Stimulated activated CD8-positive, alpha-beta memory T cell treated with anti-CD3 and anti-CD28 coated beads, Interleukin-12 subunit alpha, Interleukin-12 subunit beta, amount 100 ng/mL, for 4 hours (primary cell): ENCODE measurements at regions not wholly inside any gene's neighbourhood (a gene's known extent, or its start where the extent isn't known, plus 50 kb on each side); places are given as distances from the start of the nearest gene placed in this dataset.

Experiments used
- DNase-seq: peaks from one replicate; pipeline ENCODE4 v3.0.0-alpha.2; 2020; ENCODE audit warnings: low read depth

DNA sequence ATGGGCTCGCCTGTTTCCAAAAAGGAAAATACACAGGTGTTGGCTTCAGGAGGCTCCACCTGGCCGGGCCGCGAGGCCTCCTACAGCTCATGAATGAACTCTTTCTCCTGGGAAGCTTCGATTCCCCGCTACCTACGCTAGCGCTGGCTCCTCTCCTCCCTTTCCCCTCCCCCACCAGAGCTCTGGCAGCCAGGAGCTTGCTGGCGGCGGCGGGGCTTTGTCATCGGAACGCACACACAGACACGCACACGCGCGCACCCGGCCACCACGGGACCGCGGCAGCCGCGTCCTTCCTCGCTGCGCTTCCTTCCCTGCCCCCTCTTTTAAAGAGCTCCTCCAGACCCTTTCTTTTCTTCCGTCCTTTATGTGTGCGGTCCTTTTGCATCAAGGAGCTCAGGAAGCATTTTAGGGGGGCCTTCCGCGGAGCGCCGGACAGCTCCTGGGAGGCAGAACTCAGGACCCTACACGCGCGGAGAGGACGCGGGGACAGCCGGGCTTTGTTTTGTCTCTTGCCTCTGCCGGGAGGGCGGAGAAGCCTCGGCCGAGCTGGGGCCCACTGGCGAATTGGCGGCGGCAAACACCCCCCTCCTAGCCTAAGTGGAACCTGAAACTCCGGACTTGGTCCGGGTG, 70.2 kb upstream of the BCOR start:
- no peak for DNase-seq

DNA sequence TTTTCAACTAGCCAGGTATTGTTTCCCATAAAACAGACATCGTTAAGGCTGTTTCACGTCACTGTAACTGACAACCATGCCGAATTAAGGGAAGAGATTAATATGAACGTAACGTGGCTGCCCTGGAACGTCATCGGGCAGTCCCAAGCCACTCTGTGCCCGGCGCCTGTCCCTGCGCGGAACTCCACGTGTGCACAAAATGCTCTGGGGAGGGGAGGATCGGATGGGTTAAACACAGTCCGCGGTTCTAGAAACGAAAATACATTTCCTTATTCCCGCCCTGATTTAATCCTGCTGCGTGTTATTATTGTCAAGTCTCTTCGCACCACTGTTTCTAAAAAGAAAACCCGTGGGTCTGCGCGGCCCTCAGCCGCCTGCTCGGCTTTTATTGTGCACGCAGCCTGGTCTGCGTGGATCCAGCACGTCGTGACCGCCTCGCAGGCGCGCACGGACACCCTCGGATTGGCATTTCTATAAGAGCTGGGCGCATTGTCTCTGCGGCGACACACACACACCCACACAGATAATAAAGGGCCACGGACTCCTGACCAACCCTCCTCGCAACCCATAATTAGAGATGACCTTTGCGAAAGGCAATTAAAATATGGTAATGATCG, 69.6 kb upstream of the BCOR start:
- no peak for DNase-seq

DNA sequence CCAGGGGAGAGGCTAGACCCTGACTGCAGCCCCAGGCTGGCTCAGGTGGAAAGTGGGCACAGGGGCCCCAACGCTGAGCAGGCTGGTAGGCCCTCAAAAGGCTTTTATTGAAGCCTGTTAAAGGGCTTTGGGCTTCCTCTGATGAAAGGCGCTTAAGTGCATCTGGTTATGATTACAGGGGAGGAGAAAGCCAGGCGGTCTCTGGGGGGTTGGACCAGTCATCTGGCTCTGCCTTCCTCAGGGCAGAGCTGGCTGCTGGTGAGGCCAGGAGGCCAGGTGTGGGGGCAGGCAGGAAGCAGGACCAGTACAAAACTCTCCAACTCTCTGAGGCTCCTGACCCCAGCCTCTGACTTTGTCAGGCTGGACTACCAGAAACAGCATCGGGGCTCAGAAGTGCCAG, 68.8 kb upstream of the BCOR start:
- DNase-seq = no peak

DNA sequence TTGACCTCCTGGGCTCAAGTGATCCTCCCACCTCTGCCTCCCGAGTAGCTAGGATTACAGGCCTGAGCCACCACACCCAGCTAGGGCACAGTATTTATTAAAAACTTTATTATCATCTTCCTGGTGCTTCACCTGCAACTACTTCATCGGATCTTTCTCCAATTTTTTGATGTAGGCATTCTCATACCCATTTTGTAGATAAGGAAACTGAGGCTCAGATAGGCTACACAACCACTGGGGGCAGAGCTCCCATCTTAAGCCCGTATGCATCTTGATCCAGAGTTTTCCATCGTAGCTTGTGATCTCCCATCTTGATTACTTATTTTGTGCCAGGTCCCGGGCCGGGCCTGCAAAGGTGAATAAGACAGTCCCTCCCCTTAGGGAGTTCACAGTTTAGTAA, 68.1 kb upstream of the BCOR start:
- DNase-seq = no peak

DNA sequence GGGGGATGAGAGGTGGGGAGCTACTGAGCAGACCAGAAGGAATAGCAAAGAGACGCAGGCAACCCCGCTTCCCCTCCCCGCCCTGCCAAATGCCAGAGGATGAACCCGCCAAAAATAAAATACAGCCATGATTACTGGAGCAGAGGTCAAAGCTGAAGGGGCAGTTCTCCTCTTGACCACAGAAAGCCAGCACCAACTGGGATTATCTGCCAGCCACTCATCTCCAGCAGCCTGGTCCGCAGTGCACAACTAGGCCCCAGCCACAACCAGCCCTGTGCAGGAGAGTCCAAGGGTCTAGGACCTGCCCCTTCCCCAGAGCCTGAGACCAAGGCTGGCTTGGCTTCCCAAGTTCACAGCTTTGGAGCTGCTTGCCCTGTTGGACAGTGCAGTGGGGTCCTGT, 67.4 kb upstream of the BCOR start:
- no peak for DNase-seq

DNA sequence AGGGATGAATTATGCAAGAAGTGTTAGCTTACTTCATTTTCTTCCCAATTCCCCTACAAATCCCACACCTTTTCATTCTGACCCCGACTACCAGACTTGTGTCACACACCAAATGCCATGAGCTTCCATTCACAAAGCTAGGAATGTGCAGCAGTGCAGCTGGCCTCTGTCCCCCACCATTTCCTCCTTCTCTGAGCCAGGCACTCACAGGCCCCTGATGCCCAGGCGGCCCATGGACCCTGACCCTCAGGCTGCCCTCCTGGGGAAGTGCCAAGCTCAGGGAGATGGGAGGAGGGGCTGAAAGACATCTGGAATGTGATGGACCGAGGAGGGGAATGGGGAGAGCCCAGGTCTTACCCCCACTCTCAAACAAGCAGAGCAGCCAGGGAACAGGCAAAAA, 67.0 kb upstream of the BCOR start:
- no peak for DNase-seq

DNA sequence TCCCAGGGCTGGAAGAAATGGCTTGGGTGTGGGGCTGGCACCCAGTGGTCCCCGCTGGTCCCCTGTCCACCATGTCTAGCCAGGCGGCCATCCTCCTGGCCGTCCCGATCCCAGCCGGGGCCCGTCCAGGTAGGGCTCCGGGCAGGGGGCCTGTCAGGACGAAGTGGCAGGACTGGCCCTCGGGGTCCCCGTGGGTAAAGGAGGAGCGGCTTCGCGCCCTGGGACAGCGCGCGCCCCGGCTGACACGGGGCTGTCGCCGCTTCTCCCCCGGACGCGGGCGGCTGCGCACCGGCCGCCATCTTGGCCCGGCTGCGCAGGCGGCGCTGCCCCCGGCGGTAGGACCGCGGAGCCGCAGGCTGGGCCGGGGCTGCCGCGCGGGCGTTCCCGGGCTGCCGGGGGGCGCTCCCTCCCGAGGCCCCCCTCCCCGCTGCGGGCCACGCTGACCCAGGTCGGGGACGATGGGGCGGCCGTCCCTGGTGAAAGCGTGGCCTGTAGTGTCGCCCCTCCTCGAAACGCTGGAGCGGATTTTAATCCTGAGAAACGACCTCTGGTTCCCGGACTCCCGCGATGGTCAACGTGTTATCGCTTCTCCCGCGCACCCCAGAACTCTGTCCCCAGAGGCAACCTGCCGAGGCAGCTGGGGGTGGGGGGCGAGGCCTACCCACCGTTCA, 60.4 kb upstream of the BCOR start:
- DNase-seq = no peak

DNA sequence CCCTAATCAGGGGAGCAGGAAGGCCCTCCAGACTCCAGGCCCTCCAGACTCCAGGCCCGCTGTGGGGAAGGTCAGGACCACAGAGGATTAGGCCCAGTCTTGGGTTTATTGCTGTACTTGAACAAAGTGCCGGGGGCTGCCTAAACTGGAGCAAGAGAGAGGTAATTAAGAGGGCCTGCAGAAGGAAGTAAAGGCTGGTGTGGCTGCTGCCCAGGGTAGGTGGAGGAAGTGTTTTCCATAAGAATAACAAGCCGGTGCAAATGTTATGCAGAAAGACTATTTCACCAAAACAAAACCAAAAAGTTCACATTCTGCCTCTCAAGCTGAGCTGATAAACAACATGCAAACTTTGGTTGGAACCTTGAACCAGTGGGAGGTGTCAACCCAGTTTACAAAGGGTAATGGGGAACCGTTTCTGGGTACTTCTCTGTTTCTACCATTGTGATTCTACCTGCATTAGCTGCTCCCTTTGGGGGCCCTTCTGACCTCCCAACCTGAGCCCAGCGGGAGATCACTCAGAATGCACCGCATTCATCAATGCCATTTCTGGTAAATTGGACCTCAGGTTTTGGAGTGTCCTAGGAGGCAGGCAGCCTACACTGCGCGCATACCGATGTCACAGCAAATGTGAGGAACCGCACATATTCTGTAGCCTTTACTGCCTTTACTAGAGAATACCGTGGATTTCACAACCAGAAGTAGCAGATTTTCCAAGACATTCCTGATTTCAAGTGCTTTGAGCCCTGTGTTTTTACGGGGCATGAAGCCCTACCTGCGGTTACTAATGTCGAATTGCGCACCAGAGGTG, 59.7 kb upstream of the BCOR start:
- no peak for DNase-seq

DNA sequence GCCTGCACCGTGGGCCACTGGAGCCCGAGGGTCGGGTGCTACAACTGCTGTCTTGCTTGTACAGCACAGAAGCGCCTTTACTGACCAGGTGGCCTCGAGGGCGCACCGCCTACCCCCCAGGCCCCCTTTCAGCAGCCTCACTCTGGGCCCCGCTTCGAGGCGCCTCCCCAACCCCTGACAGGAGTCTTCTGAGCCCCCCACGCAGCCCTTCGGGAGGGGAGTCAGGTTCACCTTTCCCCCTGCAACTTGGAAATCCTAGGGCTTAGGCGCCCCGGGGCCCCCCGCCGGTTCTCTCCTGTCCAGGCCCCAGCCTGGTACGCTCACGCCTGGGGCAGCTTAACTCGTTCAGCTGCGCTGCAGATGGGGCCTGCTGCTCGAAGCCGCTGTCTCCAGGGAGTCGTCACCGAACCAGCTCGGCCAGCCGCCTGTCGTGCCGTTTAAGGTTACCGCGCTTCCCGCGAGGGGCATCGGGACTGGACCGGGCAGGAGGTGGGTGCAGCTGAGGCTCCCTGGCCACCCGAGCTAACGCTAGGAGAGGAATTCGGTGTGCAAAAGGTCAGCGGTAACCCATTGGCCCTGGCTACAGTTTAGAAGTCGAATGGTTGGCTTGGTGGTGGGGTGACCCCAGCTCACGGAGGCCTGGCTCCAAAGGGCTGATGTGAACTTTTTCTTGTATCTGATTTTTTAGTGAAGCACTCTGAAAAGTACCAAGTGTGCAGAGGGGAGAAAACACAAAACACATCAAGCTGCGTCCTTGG, 58.9 kb upstream of the BCOR start:
- DNase-seq = no peak

DNA sequence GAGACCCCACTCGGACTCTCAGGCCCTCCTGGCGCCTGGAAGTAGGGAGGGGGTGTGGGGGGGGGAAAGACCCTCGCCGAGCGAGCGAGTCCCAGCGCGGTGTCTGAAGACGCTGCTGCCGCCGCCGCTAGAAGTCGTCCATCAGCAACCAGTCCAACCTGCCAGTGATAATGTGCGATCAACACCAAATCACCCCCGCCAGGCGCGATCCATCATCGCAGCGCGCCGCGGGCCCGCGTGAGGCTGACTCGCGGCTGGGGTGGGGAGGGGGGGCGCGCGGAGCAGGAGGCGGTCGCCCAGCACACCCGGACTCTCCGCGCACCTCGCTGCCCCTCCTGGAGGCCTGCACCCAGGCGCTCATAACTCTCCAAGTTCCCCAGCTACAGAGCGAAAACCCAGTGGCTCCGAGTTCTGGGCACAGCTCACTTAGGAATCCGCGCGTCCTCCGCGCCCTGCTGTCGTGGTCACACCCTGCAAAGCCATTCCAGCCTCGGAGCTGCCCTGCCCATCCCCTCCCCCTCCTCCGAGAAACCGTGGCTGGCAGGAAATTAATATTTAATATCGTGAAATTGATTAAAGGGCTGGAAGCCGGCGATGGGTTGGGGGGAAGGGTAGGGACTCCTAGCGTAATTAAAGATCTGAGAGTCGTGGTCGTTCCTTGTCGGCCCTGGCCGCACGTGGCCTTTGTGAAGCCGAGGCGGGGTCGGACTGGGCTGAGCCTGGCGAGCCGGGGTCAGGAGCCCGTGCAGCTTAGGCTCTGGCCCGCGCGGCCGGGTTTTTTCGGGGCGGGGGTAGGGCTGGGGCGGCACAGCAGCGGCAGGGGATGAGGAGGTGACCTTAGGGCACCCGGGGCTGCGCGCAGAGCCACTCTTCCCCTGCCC, 58.1 kb upstream of the BCOR start:
- no peak for DNase-seq

DNA sequence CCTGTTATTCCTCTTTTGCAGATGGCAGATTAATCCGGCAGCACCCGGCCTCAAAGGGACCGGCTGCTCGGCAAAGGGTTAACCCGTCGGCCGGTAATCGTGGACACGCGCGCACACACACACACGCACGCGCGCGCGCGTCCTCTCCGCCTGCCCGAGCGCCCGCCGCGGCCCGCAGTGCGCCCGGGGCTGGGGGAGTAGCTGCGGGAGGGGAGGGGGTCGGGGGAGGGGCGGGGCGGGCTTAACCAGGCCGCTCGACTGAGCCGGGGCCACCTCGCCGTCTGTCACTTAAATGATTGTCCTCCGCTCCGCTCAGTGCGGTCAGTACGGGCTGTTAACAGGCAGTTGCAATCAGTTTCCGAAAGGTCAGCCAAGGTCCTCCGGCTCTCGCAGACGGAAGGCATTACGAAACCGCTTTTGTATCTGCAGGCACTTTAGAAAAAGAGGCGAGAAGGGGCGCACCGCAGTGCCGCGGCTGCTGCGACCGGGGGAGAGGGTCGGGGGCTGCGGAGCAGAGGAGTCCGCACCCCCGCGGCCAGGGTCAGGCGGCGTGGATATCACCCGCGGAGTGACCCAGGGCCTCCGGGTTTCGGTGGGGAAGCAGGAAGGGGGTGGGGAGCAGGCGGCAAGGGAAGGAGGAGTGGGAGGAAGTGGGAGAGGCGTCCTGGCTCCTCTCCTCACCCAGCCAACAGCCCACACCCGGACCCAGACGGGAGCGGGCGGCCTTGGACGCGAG, 57.3 kb upstream of the BCOR start:
- DNase-seq = no peak

DNA sequence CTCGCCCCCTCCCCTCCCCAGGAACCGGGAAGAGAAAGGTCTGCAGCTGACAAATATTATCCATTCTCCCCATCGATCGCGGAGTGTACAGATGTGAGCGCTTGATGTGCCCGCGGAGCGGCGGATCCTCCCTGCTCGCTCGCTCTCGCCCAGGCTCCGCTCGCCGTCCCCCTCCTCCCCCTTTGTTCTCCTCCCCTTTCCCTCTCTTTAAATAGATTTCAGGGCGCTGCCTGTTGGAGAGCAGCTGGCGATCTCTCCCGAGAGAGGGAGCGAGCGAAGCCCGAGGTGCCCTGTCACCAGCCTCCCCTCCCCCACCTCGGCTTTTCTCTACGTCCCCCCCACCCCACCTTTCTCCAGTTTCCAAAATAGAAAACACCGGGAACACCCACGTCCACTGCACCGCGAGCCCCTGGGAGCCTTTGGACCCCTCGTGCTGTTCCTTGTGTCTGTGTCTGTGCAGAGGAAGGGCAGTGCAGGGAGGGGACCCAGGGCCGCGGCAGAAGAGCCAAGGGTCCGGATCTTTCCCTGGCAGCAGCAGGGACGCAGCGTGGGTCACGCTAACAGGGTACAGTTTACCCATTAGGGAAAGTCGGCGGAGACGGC, 56.6 kb upstream of the BCOR start:
- no peak for DNase-seq

DNA sequence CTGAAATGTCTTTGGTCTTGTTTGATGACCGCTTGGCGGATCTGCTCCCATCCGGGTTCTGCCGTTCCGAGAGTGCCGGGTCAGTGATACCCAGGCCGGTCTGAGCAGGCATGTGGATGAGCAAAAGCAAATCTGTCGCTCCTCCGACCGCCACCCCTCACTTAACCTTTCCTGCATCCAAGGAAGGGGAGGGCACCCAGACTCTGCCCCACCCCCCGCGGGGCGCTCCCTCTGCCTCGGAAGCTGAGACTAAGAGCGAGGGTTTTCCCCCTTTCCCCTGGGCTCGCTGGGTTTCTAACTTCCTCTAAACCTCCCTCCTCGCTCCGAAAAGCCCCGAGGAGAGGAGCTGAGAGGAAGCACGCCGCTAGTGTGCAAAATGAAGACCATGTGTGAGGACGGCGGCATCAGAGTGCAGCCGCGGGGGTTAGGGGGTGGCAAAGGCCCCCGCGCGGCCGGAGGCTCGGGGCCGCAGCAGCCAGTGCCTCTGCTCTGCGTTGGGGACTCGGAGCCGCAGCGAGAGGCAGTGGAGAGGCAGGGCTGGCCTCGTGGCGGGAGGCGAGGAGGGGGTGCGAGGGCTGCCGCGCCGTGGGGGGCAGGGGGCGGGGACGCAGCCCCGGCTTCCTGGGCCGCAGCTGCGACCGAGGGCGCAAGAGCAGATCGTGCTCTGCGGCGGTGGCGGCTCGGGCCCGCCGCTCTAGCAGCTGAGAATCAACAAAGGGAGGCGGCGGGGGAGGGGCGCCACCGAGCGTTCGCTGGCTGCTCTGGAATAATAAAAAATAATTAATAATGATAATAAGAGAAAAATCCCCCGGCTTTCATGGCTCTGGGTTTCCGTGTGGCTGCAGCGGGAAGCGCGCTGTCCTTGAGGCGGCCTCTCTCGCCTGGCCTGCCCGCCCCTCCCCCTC, 55.8 kb upstream of the BCOR start:
- DNase-seq = no peak

DNA sequence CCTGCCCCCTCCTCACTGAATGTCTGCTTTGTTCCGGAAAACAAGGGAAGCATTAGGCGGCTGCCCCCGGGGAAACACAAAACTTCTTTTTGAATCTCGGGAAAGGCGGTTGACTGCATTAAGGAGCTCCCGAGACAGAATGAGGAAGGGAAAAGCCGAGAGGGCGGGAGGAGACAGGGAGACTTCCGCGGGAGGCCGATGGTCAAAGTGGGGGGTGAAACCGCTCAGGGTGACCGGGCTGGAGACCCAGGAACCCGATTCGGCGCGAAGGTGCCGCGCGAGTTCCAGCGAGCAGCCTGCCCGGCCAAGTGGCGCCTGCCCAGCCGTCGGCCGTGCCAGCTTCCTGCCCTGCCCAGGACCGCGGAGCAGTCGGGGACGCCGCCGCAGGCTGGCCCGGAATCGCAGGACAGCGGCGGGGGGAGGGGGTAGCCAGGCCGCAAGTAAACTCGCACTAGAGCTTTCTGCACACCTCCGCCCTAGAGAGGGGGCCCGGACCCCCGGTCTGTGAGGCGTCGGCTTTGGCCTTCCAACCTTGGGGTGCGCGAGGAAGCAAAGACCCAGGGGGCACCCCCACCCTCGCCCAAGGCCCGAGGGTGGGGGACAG, 55.1 kb upstream of the BCOR start:
- no peak for DNase-seq

DNA sequence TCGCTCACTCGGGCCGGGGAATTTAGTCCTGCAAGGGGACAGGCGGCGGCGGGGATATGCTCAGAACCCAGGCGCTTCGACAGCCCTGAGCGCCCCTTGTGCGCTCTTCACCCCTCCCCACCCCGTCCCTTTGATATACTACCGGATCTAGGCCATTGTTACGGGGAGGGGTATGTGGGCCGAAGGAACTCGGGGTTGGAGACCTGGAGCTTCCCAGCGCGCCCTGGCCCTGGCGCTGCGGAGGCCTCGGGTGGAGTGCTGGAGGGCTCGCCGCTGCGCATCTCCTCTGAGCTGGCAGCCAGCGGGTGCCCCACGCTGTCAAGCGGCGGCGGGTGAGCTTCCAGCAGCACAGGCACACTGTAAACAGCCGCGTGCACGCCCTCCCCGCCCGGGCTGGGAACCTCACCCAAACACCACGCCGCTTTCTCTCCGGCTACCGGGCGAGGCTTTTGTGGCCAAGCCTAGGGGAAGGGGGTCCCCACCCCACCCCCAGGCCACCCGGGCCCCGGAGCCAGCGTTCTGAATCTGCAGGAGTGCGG, 54.5 kb upstream of the BCOR start:
- no peak for DNase-seq

DNA sequence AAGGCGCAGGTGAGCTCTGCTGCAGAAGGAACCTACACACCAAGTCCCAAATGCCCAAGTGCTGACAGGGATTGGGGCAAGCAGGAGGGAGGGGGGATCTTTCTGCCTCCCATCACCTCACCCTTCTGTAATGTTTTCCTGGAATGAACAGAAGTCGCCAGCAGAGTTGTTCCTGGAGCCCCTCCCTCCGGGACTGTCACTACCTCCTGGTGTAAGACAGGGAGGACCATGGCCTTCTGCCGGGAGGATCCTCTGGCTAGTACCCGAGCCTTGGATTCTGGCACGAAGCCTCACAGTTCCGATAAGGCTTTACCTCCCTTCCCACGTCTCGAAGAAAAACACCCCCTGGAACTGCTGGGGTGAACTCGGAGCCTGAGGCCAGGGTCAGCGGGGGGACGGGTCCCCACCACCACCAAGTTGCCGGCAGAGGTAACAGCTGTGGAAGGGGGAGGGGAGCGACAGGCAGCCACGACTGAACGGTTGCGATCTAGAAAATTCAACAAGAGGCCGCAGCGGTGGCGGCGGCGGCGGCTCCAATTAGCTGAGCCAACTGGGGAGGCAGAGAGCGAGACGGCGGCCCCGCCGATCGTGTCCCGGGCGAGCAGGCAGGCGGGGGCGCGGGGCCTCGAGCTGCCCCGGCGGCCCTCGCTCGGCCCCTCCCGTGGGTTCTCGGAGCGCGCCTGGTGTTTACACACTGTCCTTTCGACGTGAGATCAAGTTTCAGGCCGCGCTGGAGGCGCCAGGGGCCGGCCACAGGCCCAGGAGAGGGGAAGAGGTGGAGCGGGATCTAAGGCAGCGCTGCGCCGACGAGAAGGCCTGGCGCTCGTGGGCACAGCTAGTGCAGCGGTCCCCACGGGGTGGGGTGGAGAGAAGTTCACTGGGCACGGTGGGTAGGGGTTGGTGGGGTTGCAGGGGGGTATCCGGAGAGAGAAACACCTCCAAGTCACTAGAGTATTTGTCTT, 53.7 kb upstream of the BCOR start:
- no peak for DNase-seq

DNA sequence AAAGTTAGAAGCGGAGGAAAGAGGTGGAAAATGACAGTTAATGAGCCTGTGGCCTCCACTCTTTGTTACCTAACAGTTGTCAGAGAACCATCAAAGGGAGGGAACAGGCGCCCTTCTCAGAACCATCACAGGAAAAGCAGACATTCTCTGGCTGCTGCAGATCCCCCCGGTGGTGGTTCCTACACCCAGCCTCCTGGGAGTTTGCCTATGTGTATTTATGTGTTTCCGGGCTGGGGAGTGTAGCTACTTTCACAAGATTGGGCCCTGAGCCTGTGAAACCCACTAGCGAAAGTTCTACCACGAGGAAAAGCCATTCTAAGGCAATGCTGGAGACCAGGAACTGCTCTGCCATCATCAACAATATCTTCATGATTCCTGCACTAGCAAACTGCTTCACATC, 52.7 kb upstream of the BCOR start:
- DNase-seq = no peak
